GM12891 (cell line): ENCODE measurements at regions not wholly inside any gene's neighbourhood (a gene's known extent, or its start where the extent isn't known, plus 50 kb on each side); places are given as distances from the start of the nearest gene placed in this dataset.

ENCODE experiments used
- PAX5 ChIP-seq: IDR thresholded peaks from 2 replicates; pipeline ENCODE4 v1.6.1; 2011; ENCODE audit warnings: low read length, moderate library complexity, mild to moderate bottlenecking; ENCODE audit not compliant: insufficient read depth, severe bottlenecking
- POLR2A ChIP-seq: IDR thresholded peaks from 2 replicates; pipeline ENCODE4 v1.6.1; 2011; ENCODE audit warnings: low read depth, low read length, control low read depth
- POLR2AphosphoS5 ChIP-seq: IDR thresholded peaks from 2 replicates; pipeline ENCODE4 v1.6.1; 2011; ENCODE audit warnings: low read depth, low read length, control low read depth
- SPI1 ChIP-seq: IDR thresholded peaks from 2 replicates; pipeline ENCODE4 v1.6.1; 2011; ENCODE audit warnings: low read depth, low read length, control low read depth
- TAF1 ChIP-seq: IDR thresholded peaks from 2 replicates; pipeline ENCODE4 v1.6.1; 2011; ENCODE audit warnings: low read depth, low read length, control low read depth

- TF ChIP-seq TAF1, result no peak
- no peak for TF ChIP-seq POLR2A
- no peak for TF ChIP-seq PAX5
- TF ChIP-seq POLR2AphosphoS5, result no peak
- no peak for TF ChIP-seq SPI1
Measured at GRCh38 chr11:35061516-35062440, 77.2 kb upstream of the CD44 start.
